ENCODE measurements at regions not wholly inside any gene's neighbourhood (a gene's known extent, or its start where the extent isn't known, plus 50 kb on each side); places are given as distances from the start of the nearest gene placed in this dataset.

DNA sequence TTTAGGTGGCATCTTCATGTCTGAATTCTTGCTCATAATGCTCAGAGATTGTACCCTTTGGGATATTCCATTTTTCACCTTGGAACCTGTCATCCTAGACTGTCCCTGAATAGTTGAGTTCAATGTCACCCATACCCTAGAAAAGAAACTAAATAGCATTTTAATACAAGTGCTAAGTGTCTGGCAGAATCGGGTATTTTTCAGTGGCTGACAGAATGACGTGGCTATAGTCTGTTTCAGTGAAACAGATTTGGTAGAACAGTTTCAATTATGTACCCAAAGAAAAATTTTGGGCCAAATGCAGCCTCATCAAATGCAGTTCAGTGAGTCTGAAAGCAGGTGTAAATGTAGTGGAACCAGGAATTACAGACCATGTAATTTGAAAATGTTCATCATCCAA is 1041.2 kb downstream of the DTWD2 start:
- DNase-seq (ENCODE audit: low spot score) = no peak

- no peak for DNase-seq (ENCODE audit: low spot score)
These were observed 1043.1 kb downstream of the DTWD2 start for GRCh38 chr5:117945258-117945657.

GRCh38 chr5:117943541-117943940 is 1044.8 kb downstream of the DTWD2 start:
- no peak for DNase-seq (ENCODE audit: low spot score)

- DNase-seq (ENCODE audit: low spot score) = peak; percentile 94
These were observed 1045.4 kb downstream of the DTWD2 start for GRCh38 chr5:117942861-117943519.

DNA sequence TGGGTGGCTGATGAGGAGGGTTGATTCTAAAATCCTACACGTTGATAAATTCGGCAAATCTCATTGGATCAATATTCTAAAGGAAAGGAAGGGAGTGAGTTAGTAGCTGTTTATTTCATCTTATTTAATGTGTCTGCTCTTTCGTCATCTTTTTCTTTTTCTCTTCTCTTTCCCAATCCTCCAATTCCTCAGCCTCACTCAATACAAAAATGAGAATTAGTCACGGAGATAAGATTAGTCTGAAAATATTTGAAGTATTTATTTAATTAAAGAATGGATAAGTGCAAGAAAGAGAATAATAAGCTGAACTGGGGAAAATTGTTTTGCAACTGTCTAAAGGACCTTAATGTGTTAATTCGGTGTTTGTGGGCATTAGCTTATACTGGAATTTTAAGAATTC is 1095.1 kb downstream of the DTWD2 start:
- DNase-seq (ENCODE audit: low spot score) = no peak

- no peak for DNase-seq (ENCODE audit: low spot score)
These were observed 1096.0 kb downstream of the DTWD2 start for GRCh38 chr5:117892360-117892759.

DNA sequence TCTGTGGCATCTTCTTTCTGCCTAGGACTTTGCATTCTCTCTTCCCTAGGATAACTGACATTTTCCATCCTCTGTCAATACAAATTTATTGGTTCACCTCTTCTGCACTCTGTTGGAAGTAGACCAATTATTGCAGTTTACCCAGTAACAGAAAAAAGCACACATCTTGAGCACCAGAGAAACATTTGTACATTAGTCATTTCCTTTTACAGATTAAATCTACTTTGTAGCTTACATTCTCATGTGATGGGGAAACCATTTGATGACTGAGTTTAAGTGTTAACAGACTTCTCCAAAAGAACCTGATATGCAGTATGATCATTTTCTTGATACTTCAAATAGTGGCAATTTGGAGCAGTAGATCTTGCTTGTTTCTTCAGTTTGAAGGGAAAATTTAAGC is 1098.8 kb downstream of the DTWD2 start:
- no peak for DNase-seq (ENCODE audit: low spot score)

GRCh38 chr5:117888688-117889087 is 1099.7 kb downstream of the DTWD2 start:
- peak; percentile 40 for DNase-seq (ENCODE audit: low spot score)

- no peak for DNase-seq (ENCODE audit: low spot score)
These were observed 1106.7 kb downstream of the DTWD2 start for GRCh38 chr5:117881426-117882230.

DNA sequence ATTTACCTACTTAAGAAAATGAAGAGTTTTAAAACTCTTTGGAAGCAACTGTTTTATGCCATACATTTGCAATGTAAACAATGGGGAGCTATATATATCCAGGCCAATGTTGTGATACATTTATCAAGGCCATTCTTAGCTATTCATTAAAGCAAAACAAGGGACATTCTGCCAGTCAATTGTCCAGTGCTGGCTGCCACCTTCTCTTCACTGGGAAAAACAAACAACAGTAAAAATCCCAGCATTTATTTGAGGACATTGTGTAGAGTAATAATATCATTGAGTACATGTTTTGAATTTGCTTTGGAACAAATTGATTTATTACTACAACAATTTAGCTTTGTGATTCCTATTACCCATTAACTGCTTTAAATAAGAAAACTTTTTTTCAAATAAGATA is 1107.4 kb downstream of the DTWD2 start:
- no peak for DNase-seq (ENCODE audit: low spot score)

DNA sequence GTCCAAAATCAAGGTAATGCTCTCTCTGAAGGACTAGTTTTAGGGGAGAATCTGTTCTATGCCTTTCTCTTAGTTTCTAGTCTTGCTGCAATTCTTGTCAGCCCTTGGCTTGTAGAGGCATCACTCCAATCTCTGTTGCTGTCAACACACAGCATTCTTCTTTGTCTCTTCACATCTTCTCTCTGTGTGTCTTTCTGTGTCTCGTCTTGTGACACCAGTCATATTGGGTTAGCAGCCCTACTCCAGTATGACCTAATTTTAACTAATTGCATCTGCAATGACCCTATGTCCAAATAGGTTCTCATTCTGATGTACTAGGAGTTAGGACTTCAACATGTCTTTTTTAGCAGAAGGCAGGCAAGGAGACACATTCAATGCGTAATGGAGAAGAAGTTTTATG is 1110.6 kb downstream of the DTWD2 start:
- DNase-seq (ENCODE audit: low spot score) = no peak

DNA sequence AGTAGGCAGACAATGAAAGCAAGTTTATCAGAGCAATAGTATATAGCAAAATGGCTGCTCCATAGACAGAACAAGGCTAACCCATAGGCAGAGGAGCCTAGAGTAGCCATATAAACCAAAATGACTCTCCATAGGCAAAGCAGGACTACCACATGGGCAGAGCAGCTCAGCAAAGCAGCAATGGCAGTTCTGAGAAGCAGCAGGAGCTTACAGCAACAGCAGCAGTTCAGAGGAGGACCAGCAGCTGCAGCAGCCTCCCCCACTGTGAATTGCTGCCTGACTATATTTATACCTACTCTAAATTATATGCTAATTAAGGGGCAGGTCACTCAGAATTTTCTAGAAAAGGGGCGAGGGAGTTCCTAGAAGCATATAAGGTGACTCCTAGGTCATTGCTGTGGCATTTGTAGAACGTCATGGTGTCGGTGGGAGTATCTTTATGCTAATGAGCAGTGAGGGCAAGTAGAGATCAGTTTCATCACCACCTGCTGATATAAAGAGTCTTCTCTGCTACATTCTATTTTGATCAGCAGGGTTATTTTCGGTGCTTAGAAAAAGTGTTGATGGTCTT is 1115.5 kb downstream of the DTWD2 start:
- no peak for DNase-seq (ENCODE audit: low spot score)

GRCh38 chr5:117869596-117869995 is 1118.8 kb downstream of the DTWD2 start:
- no peak for DNase-seq (ENCODE audit: low spot score)

GRCh38 chr5:117863586-117864296 is 1124.6 kb downstream of the DTWD2 start:
- no peak for DNase-seq (ENCODE audit: low spot score)

DNA sequence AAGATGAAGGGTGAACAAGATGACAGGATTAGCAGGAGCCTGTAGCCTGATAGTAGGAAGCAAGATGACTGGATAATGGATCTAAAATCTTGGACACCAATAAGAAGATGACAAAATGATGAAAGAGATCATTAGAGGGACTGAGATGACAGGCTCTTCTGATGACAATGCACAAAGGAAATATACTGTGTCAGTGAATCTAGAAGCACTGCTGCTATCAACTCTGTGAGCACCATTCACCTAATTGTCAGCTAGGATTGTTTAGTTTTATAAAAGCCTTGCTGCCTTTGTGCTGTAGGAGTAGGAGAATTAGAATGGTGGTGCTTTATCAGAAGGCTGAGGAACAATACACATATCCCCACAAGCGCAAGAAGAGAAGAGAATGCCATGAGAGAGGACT is 1127.8 kb downstream of the DTWD2 start:
- DNase-seq (ENCODE audit: low spot score) = no peak

DNA sequence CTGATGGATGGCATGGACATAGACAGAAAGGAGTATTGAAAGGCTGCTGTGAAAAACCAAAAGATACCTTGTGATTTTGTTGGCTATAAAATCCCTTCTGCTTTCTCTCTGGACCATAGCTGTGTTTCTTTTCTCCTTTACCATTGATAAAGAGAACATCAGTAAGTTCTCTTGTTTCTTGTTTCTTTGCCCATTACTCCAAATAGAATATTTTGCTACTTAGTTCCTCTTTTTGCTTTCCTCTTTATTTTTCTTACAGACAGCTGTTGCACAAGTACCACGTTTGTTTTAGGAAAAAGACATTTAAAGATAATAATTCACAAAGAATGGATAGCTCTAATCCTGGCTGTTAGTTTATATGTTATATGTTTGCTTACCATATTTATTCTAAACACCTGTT is 1129.2 kb downstream of the DTWD2 start:
- no peak for DNase-seq (ENCODE audit: low spot score)

- no peak for DNase-seq (ENCODE audit: low spot score)
These were observed 1131.6 kb downstream of the DTWD2 start for GRCh38 chr5:117856713-117857112.

GRCh38 chr5:117837786-117838185 is 1150.6 kb downstream of the DTWD2 start:
- DNase-seq (ENCODE audit: low spot score) = no peak

GRCh38 chr5:117833691-117834090 is 1154.7 kb downstream of the DTWD2 start:
- no peak for DNase-seq (ENCODE audit: low spot score)

- no peak for DNase-seq (ENCODE audit: low spot score)
These were observed 1158.7 kb downstream of the DTWD2 start for GRCh38 chr5:117829646-117830045.

- no peak for DNase-seq (ENCODE audit: low spot score)
These were observed 1174.5 kb downstream of the DTWD2 start for GRCh38 chr5:117813850-117814249.

- no peak for DNase-seq (ENCODE audit: low spot score)
These were observed 1175.5 kb downstream of the DTWD2 start for GRCh38 chr5:117812861-117813260.

Data from umbilical cord (tissue), 1 donor.